GM21723 (cell line): ENCODE measurements at regions not wholly inside any gene's neighbourhood (a gene's known extent, or its start where the extent isn't known, plus 50 kb on each side); places are given as distances from the start of the nearest gene placed in this dataset.
"Not testable (repeated sequence)": the region's sequence is repeated elsewhere in the genome, so short reads cannot be mapped to it uniquely, and the experiment has no call there.

ENCODE experiments used
- ATAC-seq: cut with Tn5 transposase; IDR thresholded peaks from one replicate; pipeline ENCODE4 v1.9.1; 2021; ENCODE audit warnings: mild to moderate bottlenecking, moderate library complexity; ENCODE audit not compliant: unreplicated experiment

DNA sequence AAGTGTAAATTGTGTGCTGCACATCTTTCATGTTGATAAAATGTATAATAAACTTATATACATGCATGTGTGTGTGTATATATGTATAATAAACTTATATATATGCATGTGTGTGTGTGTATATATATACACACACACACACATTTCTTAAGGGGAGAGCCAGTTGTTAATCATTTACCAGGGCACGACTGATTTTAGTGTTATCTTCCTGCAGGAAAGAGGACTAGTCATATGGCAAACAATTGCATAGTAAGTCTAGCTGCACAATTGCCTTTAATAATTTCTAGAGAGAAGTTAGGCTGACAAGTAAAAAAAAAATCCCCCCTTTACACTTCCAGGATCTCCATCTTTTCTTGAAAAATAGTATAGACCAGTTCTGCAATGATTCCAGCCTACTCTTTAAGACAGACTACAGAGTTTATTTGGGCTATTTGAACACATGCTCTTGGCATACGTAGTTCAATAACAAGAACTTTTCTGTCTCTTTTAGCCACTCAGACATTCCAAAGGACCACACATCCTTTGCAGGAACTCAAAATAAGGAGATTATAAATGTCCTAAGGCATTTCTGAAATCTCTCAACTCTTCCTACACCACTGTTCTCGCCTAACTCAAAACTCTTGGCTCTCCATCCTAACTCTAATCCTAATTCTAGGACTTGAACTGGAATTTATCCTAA is 163.6 kb upstream of the SETMAR start:
- no peak for ATAC-seq

DNA sequence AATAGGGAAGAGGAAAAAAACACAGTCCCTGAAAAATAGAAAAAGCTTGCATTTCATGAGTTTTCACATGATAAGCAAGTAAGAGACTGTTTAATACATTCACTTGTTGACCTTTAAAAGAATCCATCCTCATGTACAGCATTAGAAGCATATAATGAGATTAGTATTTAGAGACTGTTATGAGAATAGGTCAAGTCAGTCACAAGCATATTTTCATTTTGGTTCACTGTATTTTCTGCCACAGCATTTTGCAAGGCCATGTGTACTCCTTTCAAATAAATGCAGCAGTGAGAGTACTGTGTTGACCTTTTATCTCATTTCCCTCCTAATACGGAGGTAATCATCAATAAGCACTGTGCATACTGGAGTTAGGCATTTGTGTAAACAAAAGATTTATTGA is 162.2 kb upstream of the SETMAR start:
- ATAC-seq: no peak

DNA sequence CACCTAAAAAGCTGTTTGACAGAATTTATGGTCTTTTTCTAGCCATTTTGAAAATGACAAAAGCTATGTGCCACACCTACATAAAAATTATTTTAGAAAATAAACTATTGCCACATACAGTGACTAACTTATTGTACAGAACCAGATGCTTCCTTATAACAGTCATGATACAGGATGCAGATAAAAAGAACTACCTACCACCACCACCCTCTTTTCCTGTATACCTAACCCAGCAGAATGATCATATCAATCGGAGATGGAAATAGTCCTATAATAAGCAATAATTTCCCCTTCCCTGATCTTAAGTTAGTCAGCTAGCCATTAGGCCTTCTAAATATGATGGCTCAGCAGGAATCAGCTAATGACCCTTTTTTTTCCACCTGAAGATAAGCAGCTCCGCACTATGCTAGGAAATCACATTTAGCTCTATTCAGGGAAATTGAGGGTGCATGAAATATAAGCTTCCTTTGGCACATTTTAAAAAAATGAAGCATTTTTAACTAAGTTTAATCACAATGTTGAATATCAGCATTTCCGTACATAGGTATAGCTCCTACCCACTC is 155.5 kb upstream of the SETMAR start:
- no peak for ATAC-seq

DNA sequence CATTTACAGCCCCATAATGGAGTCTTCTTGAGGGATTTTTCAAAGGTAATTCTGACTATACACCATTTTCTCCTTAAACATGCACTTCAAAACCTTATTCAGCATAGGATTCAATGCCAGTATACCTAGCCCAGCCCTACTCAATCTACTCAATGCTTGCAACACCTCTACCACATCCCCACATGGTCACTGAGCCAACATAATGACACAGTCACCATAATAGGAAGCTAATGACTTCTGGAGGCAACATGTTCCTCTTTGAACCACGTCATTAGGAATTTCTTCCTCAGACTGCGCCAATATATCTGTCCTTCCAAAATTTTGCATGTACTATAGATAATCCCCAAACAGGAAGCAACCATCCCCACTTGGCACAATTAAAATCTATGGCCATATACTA is 153.9 kb upstream of the SETMAR start:
- no peak for ATAC-seq

DNA sequence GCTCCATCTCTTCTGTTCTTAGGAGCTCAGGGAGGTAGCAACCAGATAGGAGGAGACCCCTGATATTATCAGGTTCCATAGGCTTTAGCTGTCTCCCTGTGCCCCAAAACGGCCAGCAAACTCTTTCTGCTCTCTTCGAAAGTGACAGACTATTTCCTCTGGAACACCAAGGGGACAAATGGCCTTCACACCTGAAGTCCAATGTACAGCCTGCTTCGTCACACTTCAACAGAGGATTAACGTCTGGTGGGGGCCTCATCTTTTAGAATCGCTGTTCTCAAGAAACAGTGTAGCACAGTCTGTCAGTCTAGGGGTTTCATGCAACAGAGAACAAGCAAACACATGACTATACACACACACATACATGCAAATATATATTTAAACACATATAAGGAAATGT is 152.4 kb upstream of the SETMAR start:
- ATAC-seq: no peak

DNA sequence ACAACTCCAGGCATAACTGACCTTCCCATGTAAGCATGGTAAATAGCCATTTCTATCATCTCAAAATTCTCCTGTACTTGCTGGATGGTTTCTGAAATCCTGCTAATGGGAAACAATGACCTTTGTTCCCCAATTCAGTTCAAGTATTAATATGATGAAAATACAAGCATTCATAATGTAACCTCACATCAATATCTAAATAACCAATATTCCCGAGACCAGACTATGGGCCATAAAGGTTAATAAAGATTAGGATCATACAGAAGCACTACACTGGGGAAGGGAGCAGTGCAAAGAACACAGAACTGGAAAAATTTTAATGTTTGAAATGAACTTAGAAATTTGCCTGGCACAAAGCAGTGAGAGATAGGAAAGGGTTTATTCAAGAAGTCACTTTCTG is 151.3 kb upstream of the SETMAR start:
- ATAC-seq: no peak

DNA sequence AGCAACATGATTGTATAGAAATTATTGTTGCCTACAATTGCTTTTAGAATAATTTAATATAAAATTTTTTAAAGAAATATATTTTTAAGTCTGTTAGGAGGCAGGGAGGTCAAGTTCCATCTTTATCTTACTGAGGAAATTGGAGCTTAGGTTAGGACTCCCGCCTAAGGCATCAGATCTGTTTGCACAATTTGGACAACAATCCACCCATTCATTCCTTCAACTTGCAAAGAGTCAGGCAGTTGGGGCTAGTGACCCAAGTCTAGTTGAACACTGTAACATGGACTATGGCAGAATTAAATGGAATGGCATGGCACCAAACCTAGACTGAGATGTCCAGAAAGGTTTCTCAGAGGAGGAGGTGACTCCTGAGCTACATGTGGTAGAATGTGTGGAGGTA is 149.4 kb upstream of the SETMAR start:
- ATAC-seq: no peak

DNA sequence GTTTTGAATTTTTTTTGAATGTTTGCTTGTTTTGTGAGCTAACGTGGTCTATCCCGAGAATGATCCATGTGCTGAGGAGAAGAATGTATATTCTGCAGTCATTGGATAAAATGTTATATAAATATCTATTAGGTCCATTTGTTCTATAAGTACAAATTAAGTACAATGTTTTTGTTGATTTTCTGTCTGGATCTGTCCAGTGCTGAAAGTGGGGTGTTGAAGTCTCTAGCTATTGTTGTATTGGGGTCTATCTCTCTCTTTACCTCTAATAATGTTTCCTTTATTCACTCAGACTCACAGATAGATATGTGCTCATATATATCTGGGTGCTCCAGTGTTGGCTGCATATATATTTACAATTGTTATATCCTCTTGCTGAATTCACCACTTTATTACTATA is 144.8 kb upstream of the SETMAR start:
- no peak for ATAC-seq

DNA sequence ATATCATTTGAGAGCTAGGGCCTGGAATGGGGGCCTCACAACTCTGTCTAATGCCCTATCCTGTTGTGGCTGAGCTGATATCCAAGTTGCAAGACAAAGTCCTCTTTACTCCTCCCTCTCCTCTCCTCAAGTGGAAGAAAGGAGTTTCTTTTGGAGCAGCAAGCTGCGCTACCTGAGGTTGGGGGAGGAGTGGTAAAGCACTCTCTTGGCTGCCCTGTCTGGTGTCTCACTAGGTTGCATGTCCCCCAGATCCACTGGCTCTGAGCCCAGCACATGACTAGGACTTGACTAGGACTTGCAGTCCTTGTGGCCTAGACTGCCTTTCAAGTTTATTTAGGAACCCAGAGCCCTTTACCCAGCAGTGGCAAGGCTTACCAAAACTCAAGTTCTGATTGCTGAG is 141.1 kb upstream of the SETMAR start:
- no peak for ATAC-seq

DNA sequence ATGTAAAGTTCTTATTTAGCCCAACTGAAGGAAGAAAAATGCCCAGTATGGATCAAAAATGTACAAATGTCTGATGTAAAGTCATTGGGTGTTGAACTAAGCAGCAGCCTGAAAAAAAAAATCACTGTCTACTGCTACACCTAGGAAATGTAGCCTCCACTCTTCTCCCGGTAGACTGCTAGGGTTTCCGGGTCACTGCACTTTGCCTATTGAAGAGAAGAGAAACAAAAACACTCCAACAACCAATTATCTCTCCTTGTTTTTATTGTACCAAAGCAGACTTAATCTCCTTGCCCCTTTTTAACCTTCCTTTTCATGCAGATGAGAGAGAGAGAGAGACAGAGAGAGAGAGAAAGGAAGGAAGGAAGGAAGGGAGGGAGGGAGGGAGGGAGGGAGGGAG is 140.2 kb upstream of the SETMAR start:
- no peak for ATAC-seq

DNA sequence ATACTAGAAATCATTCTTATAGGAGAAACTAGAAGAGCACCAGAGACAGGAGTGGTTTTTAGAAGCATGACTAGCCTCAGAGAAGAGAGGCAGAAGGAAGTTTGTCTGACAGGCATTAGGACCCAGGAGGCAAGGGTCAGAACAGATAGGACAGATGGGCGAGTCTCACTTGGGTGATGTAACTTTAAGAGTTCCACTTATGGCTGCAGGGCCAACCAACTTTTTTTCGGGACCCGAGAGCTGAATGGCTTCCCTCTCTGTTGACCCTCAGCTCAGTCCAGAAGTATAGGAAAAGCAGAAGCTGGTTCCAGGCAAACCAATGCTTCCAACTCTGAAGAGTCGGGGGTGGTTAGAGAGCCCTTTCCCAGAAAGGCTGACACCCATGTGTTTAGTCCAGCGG is 136.6 kb upstream of the SETMAR start:
- ATAC-seq: no peak

DNA sequence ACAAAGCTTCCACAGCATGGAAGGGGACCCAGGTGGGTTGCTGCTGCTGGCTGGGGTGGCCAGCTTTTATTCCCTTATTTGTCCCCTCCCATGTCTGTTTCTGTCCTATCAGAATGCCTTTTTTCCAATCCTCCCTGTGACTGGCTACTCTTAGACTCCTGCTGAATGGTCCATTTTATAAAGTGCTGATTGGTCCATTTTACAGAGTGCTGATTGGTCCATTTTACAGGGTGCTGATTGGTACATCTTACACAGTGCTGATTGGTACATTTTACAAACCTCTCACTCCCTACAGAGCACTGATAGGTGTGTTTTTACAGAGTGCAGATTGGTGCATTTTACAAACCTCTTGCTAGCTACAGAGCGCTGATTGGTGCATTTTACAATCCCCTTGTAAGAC is 135.9 kb upstream of the SETMAR start:
- ATAC-seq: not testable (repeated sequence)

DNA sequence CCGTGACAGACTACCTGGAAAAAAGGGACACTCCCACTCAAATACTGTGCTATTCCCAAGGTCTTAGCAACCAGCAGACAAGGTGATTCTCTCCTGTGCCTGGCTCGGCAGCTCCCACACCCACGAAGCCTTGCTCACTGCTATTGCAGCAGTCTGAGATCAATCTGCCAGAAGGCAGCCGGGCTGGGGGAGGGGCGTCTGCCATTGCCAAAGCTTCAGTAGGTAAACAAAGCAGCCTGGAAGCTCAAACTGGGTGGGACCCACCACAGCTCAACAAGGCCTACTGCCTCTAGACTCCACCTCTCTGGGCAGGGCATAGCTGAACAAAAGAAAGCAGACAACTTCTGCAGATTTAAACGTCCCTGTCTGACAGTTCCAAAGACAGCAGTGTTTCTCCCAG is 128.4 kb upstream of the SETMAR start:
- ATAC-seq: no peak

DNA sequence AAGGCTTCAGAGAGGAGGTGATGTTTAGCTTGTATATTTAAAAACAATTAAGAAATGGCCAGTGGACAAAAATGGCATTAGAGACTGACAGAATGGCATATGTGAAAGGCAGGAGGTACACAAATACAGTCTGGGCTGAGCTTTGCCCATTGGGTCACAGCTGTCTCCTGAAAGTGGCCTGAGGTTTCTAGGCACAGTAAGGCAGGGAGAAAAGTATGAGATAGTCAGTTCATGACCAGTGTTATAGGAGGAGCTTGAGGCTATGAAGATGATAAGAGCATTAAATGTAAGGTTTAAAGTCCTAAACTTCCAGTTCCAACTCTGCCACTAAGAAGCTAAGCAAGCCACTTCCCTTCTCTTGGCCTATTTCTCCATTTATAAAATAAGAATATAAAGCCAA is 111.2 kb upstream of the SETMAR start:
- no peak for ATAC-seq

DNA sequence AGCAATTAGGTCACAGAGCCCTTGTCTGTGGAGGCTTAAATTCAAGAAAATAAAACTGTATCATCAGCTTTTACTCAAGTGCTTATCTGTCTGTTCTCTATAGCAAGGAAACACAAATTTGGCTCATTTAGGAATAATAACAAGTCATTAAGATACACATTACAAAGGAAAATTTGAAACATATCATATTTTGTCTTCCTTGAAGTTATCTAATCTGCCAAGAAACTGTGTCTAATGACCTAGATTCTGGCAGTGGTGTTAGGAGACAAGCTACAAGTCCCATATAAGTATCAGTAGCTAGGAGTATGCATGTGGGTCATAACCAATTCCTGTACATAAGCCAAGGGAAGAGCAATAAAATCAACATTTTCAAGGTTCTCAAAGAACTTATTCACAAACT is 108.2 kb upstream of the SETMAR start:
- ATAC-seq: no peak

DNA sequence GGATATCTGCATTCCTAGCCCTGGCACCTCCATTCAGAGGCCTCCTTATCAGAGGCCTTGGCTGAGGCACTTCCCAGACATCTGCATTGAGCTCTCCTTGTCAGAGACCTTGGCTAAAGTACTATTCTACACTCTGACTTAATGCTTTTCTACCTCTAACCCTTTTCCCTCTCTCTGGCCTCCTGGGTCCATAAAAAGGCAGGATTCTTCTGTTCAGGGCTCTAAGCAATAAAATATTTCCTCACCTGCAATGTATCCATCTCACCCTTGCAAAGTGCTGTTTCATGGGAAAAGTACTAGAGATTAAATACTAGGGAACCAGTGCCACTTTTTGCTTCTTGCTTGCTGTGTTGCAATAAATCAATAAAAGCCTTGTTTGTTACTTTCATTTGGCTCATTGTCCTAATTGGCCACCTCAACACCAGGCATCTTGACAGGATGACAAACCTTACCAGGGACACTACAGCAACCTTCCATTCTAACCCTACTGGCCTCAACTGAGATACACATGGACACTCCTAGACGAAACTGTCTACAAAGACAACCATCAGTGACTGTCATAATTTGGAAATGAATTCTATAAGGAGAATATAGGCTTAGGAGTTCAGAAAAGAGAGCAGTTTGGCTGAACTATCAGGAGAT is 106.5 kb upstream of the SETMAR start:
- ATAC-seq: no peak

DNA sequence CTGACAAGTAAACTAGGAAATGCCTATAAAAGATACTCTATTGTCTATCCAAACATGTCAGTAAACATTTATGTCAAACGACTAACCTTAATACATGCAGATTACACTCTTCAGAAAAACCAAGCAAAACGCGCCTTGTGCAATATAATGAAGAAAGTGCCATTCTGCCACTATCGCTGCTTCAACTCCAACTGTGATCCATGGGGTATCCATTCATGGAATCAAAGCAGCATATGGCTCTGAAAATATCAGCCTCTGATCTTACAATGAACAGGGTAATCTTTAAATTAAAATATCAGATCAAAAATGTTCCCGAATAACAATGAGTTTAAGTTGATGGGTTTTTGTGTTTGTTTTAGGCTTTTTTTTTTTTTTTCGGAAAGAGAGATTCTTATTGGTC is 105.5 kb upstream of the SETMAR start:
- ATAC-seq: no peak

DNA sequence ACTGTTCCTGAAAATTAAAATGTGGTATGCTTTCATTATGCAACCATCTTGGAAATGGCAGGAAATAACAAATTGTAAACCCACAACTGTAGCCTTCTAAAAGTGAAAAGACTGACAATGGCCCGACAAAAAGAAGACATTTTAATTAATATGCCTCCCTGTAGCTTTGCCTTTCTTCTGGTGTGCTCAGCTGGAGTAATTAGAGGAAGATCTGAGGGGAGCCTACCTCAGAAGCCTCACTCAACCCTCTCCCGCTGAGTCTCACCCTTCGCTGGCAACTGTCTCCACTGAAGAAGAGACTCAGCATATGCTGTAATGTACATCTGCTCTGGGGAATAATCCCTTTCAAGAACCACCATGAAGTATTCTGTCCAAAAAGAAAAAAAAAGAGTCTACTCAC is 104.7 kb upstream of the SETMAR start:
- ATAC-seq: no peak

DNA sequence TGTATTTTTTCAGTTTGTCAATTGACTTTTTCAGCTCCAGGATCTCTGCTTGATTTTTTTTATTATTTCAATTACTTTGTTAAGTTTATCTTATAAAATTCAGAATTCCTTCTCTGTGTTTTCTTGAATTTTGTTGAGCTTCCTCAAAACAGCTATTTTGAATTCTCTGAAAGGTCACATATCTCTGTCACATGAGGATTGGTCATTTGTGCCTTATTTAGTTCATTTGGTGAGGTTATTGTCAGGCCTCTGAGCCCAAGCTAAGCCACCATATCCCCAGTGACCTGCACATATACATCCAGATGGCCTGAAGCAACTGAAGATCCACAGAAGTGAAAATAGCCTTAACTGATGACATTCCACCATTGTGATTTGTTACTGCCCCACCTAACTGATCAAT is 98.4 kb upstream of the SETMAR start:
- ATAC-seq: not testable (repeated sequence)

DNA sequence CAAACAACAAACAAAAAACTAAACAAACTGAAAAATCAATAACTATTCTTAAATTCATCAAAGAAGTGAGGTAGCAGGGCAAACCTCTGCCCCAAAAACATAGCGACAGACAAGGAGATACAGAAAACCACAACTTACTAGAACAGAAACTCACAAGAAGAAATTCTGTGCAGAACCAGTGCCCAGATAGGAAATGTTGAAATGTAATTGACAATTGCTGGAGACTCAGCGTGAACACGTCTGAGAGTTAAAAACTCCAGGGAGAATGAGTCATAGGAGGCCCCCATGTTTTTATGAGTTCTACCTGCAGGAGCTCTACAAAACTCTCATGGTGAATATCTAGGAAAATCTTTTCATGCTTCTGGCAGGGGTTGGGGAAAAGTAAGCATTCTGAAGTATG is 95.5 kb upstream of the SETMAR start:
- ATAC-seq: no peak

DNA sequence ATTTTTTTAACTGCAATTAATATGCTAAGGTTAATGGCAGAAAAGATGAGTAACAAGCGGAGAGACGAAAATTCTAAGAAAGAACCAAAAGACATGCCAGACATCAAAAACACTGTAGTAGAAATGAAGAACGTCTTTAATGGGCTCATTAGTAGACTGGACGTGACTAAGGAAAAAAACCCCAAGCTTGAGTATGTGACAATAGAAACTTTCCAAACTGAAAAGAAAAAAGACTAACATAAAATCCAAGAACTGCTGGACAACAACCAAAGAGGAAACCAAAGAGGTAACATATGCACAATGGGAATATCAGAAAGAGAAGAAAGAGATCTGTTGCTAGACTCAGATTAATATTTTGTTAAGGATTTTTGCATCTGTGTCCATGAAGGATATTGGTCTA is 94.6 kb upstream of the SETMAR start:
- ATAC-seq: no peak

DNA sequence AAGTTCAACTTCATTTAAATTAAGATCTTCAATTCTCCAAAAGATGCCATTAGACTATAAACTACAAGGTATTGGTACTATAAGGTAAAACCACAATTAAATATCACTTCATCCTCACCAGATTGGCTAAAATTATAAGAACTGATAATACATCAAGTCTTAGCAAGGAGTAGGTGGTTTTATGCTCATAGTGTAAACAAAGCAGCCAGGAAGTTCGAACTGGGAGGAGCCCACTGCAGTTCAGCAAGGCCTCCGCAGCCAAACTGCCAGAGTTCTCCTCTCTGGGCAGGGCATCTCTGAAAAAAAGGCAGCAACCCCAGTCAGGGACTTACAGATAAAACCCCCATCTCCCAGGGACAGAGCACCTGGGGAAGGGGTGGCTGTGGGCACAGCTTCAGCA is 91.6 kb upstream of the SETMAR start:
- no peak for ATAC-seq

DNA sequence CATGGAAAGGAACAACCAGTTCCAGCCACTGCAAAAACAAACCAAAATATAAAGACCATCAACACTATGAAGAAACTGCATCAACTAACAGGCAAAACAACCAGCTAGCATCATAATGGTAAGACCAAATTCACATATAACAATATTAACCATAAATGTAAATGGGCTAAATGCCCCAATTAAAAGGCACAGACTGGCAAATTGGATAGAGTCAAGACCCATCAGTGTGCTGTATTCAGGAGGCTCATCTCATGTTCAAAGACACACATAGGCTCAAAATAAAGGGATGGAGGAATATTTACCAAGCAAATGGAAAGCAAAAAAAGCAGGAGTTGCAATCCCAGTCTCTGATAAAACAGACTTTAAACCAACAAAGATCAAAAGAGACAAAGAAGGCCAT is 89.7 kb upstream of the SETMAR start:
- ATAC-seq: not testable (repeated sequence)
